ENCODE measurements at regions not wholly inside any gene's neighbourhood (a gene's known extent, or its start where the extent isn't known, plus 50 kb on each side); places are given as distances from the start of the nearest gene placed in this dataset.
A peak's percentile ranks its signal among the peaks of the same experiment; 100 is the strongest.

DNA sequence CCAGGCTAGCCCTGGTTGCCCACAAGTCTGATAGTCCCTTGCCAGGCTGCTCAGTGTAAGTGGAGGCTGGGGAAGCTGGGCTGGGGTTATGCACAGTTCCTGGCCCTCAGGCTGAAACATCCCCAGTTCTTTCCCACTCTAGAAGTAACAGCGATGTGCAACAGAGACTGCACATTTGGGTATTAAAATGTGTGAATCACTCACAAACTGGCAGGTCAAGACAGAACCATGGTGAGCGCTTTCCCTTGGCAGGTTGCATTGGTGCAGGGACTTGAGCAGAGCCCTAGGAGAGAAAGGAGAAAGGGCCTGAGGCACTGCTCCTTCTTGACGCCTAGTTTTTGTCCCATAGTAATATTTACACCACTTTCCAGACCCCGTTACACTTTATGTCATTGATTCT lies 56.1 kb upstream of the SLC35B4 start:
- no peak for TF ChIP-seq CTCF (conservative IDR thresholded peaks at IDR 0.05; ENCODE audit: low read depth, low read length)
- H3K4me3 ChIP-seq (ENCODE audit: low read depth, low read length), result no peak overlapping the region
- DNase-seq (ENCODE audit: low read depth), result no peak

DNA sequence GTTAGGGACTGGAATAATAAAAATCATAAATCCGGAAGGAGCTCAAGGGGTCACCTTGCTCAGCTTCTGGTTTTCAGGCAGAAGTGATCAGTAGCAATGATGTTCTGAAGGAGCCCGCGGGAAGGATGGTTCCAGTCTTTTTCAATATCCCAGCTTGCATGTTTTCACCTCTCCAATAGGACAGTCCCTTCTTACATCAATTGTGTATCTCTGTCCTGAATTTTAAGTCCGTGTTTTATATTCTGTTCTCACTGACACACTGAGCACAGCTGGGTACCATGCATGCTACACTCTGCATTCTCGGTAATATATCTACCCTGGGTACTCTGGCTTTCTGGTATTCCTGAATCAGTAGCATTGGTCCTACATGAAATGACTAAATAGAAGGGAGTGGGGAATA lies 55.2 kb upstream of the SLC35B4 start:
- no peak overlapping the region for H3K4me3 ChIP-seq (ENCODE audit: low read depth, low read length)
- no peak for TF ChIP-seq CTCF (conservative IDR thresholded peaks at IDR 0.05; ENCODE audit: low read depth, low read length)
- no peak for DNase-seq (ENCODE audit: low read depth)

GRCh38 chr7:134371536-134371935 lies 54.8 kb upstream of the SLC35B4 start:
- no peak for DNase-seq (ENCODE audit: low read depth)
- no peak for TF ChIP-seq CTCF (conservative IDR thresholded peaks at IDR 0.05; ENCODE audit: low read depth, low read length)
- no peak overlapping the region for H3K4me3 ChIP-seq (ENCODE audit: low read depth, low read length)

GRCh38 chr7:134370135-134370534 lies 53.4 kb upstream of the SLC35B4 start:
- DNase-seq (ENCODE audit: low read depth), result no peak
- H3K4me3 ChIP-seq (ENCODE audit: low read depth, low read length), result no peak overlapping the region
- TF ChIP-seq CTCF (conservative IDR thresholded peaks at IDR 0.05; ENCODE audit: low read depth, low read length), result no peak

DNA sequence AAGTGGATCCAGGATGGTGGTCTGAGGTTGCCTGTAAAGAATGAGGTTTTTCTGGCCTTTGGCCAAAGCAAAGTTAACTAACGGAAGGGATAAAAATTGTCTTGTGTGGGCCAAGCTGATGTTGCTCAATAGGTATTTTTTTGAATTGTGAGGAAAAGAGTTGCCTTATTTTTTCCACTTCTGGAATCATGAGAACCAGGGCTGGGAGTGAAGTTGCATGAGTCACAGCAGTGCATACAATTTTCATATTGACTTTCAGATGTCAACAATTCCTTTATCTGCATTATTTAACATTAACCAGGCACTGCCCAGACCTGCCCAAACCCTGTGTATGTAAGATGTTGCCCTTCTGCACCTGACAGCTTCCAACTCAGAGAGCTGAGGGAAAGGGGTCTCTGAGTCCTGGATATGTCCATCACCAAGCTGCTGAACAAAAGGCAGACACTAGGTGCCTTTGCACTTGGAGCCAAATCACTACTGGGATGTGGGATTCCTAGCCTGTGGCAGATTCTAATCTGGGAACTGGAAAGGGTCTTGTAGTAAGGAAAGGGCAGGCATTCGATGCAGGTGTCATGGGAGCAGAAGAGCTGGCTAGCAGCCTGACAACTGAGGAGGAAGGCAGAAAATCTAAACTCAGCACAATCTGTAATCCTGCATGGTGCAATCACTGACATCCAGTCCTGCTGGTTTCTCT lies 52.3 kb upstream of the SLC35B4 start:
- TF ChIP-seq CTCF (conservative IDR thresholded peaks at IDR 0.05; ENCODE audit: low read depth, low read length), result no peak
- H3K4me3 ChIP-seq (ENCODE audit: low read depth, low read length), result no peak overlapping the region
- DNase-seq (ENCODE audit: low read depth), result peak; percentile 88

- TF ChIP-seq CTCF (conservative IDR thresholded peaks at IDR 0.05; ENCODE audit: low read depth, low read length), result no peak
- H3K4me3 ChIP-seq (ENCODE audit: low read depth, low read length), result no peak overlapping the region
- DNase-seq (ENCODE audit: low read depth), result no peak
Observed at GRCh38 chr7:134367956-134368749, 51.4 kb upstream of the SLC35B4 start.

Measured in choroid plexus epithelial cell (primary cell).